GM23338 (cell line): ENCODE measurements at regions not wholly inside any gene's neighbourhood (a gene's known extent, or its start where the extent isn't known, plus 50 kb on each side); places are given as distances from the start of the nearest gene placed in this dataset.

ENCODE experiments used
- ATAC-seq: fragments of 200-7000 bp; cut with Tn5 transposase; 3 replicates; pipeline ENCODE4 v1.9.1; 2020
- DNase-seq: peaks from one replicate; pipeline ENCODE4 v3.0.0-alpha.2; 2015; ENCODE audit warnings: low spot score
- H2AFZ ChIP-seq: fragments of 200-600 bp; sonication (generic); 2 replicates; pipeline ENCODE4 v1.8.0; 2016; ENCODE audit warnings: antibody characterized with exemption, mild to moderate bottlenecking, moderate library complexity
- H3F3A ChIP-seq: fragments of 200-600 bp; sonication (generic); replicated peaks from 2 replicates; pipeline ENCODE4 v1.8.0; 2017; ENCODE audit warnings: antibody characterized with exemption, mixed run types, low read depth
- H3K27ac ChIP-seq: fragments of 200-600 bp; sonication (generic); 2 replicates; pipeline ENCODE4 v1.6.1; 2016; ENCODE audit warnings: low read depth
- H3K27me3 ChIP-seq: fragments of 200-600 bp; sonication (generic); 2 replicates; pipeline ENCODE4 v1.8.0; 2016; ENCODE audit warnings: mild to moderate bottlenecking, mixed run types, moderate library complexity; ENCODE audit not compliant: insufficient read depth
- H3K36me3 ChIP-seq: fragments of 200-600 bp; sonication (generic); 2 replicates; pipeline ENCODE4 v1.8.0; 2016; ENCODE audit warnings: mild to moderate bottlenecking; ENCODE audit not compliant: insufficient read depth
- H3K4me1 ChIP-seq: fragments of 200-600 bp; sonication (generic); 2 replicates; pipeline ENCODE4 v1.8.0; 2016; ENCODE audit warnings: mild to moderate bottlenecking, moderate library complexity; ENCODE audit not compliant: insufficient read depth
- H3K4me2 ChIP-seq: fragments of 200-600 bp; sonication (generic); 2 replicates; pipeline ENCODE4 v1.7.1; 2017; ENCODE audit warnings: mixed run types
- H3K4me3 ChIP-seq: fragments of 200-600 bp; sonication (generic); 2 replicates; pipeline ENCODE4 v1.6.1; 2016; ENCODE audit warnings: mixed run types
- H3K79me2 ChIP-seq: fragments of 200-600 bp; sonication (generic); replicated peaks from 2 replicates; pipeline ENCODE4 v1.8.0; 2017; ENCODE audit warnings: mild to moderate bottlenecking; ENCODE audit not compliant: insufficient read depth
- H3K9me2 ChIP-seq: fragments of 200-600 bp; sonication (generic); 2 replicates; pipeline ENCODE4 v1.8.0; 2017; ENCODE audit not compliant: insufficient read depth
- H4K20me1 ChIP-seq: fragments of 200-600 bp; sonication (generic); replicated peaks from 2 replicates; pipeline ENCODE4 v1.8.0; 2017; ENCODE audit warnings: mild to moderate bottlenecking; ENCODE audit not compliant: insufficient read depth
- H3K27ac Mint-ChIP-seq: 2 replicates; pipeline ENCODE4 v1.8.0; 2020; ENCODE audit warnings: inconsistent platforms, mild to moderate bottlenecking, moderate library complexity, mixed read lengths
- H3K27me3 Mint-ChIP-seq: 3 replicates; pipeline ENCODE4 v1.8.0; 2022; ENCODE audit warnings: low read depth, mild to moderate bottlenecking, moderate library complexity, mixed read lengths, inconsistent platforms; ENCODE audit not compliant: insufficient read depth, poor library complexity
- H3K36me3 Mint-ChIP-seq: 3 replicates; pipeline ENCODE4 v1.8.0; 2021; ENCODE audit warnings: low read depth, mild to moderate bottlenecking, inconsistent platforms, moderate library complexity, mixed read lengths
- H3K4me1 Mint-ChIP-seq: 3 replicates; pipeline ENCODE4 v1.8.0; 2020; ENCODE audit warnings: mild to moderate bottlenecking, inconsistent platforms, mixed read lengths
- H3K4me3 Mint-ChIP-seq: 3 replicates; pipeline ENCODE4 v1.8.0; 2021; ENCODE audit warnings: moderate library complexity, mild to moderate bottlenecking, inconsistent platforms, mixed read lengths
- H3K9me3 Mint-ChIP-seq: 3 replicates; pipeline ENCODE4 v1.8.0; 2020; ENCODE audit warnings: moderate library complexity, mild to moderate bottlenecking, inconsistent platforms, mixed read lengths
- CREB1 ChIP-seq: fragments of 250-450 bp; sonication (Bioruptor Pico); IDR thresholded peaks from 2 replicates; pipeline ENCODE4 v1.5.0; 2020; ENCODE audit warnings: low read depth, mild to moderate bottlenecking, moderate library complexity
- EZH2 ChIP-seq: fragments of 200-600 bp; sonication (generic); IDR thresholded peaks from one replicate; pipeline ENCODE4 v1.8.0; 2017; ENCODE audit warnings: antibody characterized with exemption, mild to moderate bottlenecking, low read depth; ENCODE audit not compliant: unreplicated experiment
- EZH2phosphoT487 ChIP-seq: fragments of 200-600 bp; sonication (generic); IDR thresholded peaks from one replicate; pipeline ENCODE4 v1.8.1; 2018; ENCODE audit warnings: antibody characterized with exemption; ENCODE audit not compliant: unreplicated experiment
- NANOG ChIP-seq: IDR thresholded peaks from 2 replicates; pipeline ENCODE4 v1.6.1; 2016; ENCODE audit warnings: antibody characterized with exemption, borderline replicate concordance
- STAT1 ChIP-seq: IDR thresholded peaks from one replicate; pipeline ENCODE4 v1.6.1; 2016; ENCODE audit warnings: antibody characterized with exemption; ENCODE audit not compliant: unreplicated experiment
- ZNF114 ChIP-seq: fragments of 250-450 bp; sonication (Bioruptor Pico); IDR thresholded peaks from 2 replicates; pipeline ENCODE4 v1.5.0; 2020; ENCODE audit warnings: mild to moderate bottlenecking, moderate library complexity
- ZNF331 ChIP-seq: fragments of 250-450 bp; sonication (Bioruptor Pico); IDR thresholded peaks from 2 replicates; pipeline ENCODE4 v1.5.0; 2020; ENCODE audit warnings: low read depth, mild to moderate bottlenecking, moderate library complexity
- ZNF462 ChIP-seq: fragments of 250-450 bp; sonication (Bioruptor Pico); IDR thresholded peaks from 2 replicates; pipeline ENCODE4 v1.5.0; 2020; ENCODE audit warnings: mild to moderate bottlenecking, moderate library complexity

GRCh38 chr11:82191695-82192094 lies 542.0 kb downstream of the FAM181B start:
- Histone ChIP-seq H2AFZ (no peak overlapping the region; the same call in 1 of the 2 replicates), H3K79me2 (no peaks in the 10 kb centered on the region), H3K27me3 (no peaks in the 10 kb centered on the region), H3K36me3 (no peaks in the 10 kb centered on the region), H3K4me1 (no peaks in the 10 kb centered on the region), H3K27ac (no peak overlapping the region), H4K20me1 (no peaks in the 10 kb centered on the region), H3K4me3 (no peak overlapping the region), H3F3A (no peaks in the 10 kb centered on the region), H3K9me2 (no peaks in the 10 kb centered on the region), H3K4me2 (no peak overlapping the region)
- Mint-ChIP-seq H3K27me3 (no peaks in the 10 kb centered on the region), H3K27ac (no peak overlapping the region), H3K9me3 (no peaks in the 10 kb centered on the region), H3K36me3 (no peaks in the 10 kb centered on the region), H3K4me3 (no peak overlapping the region), H3K4me1 (no peaks in the 10 kb centered on the region)
- DNase-seq (no peak), ATAC-seq (no peak)
- TF ChIP-seq ZNF114 (CRISPR knock-in tag), result no peak
- no peak for TF ChIP-seq STAT1
- TF ChIP-seq CREB1 (CRISPR knock-in tag), result no peak
- no peak for TF ChIP-seq ZNF462 (CRISPR knock-in tag)
- TF ChIP-seq EZH2, result no peak
- no peak for TF ChIP-seq ZNF331 (CRISPR knock-in tag)
- TF ChIP-seq NANOG, result no peak
- TF ChIP-seq EZH2phosphoT487, result no peak
